ENCODE measurements at regions not wholly inside any gene's neighbourhood (a gene's known extent, or its start where the extent isn't known, plus 50 kb on each side); places are given as distances from the start of the nearest gene placed in this dataset.

GRCh38 chr13:107497661-107498060 is 717.7 kb downstream of the LIG4 start (continued):
- no peak for TF ChIP-seq ILK (tag; IDR thresholded peaks at IDR 0.05; ENCODE audit: borderline replicate concordance, low read depth)
- no peak for TF ChIP-seq ZNF384 (IDR thresholded peaks at IDR 0.05; ENCODE audit: low read depth, low read length)
- no peak for TF ChIP-seq TBL1XR1 (IDR thresholded peaks at IDR 0.05; ENCODE audit: low read length in 2 of 2)
- TF ChIP-seq RNF2 (IDR thresholded peaks at IDR 0.05): no peak
- no peak for TF ChIP-seq HDAC3 (IDR thresholded peaks at IDR 0.05; ENCODE audit: borderline replicate concordance, partially characterized antibody)
- no peak for TF ChIP-seq ARID2 (IDR thresholded peaks at IDR 0.05)
- no peak for TF ChIP-seq BCLAF1 (IDR thresholded peaks at IDR 0.05; ENCODE audit: borderline replicate concordance in 1 of 2, control insufficient read depth in 1 of 2, low read depth in 2 of 2, low read length in 1 of 2)
- no peak for TF ChIP-seq NR0B1 (IDR thresholded peaks at IDR 0.05; ENCODE audit: partially characterized antibody)

All from K562 (cell line).